WTC11 (cell line): ENCODE measurements at regions not wholly inside any gene's neighbourhood (a gene's known extent, or its start where the extent isn't known, plus 50 kb on each side); places are given as distances from the start of the nearest gene placed in this dataset.

Experiments used
- ATAC-seq: fragments of 200-7000 bp; cut with Tn5 transposase; 2 replicates; pipeline ENCODE4 v1.10.0; 2021; ENCODE audit warnings: mild to moderate bottlenecking, moderate library complexity
- CTCF ChIA-PET: fragments of 300-600 bp; sonication (Branson Sonifier 250); formaldehyde crosslinking; loops from one replicate; lab custom pipeline; 2021; ENCODE audit warnings: antibody characterized with exemption; lab: Charles Lee
- POLR2A ChIA-PET: fragments of 350-600 bp; sonication (Branson Sonifier 250); formaldehyde crosslinking; loops from one replicate; lab custom pipeline; 2021; ENCODE audit warnings: antibody characterized with exemption; lab: Charles Lee
- DNase-seq: peaks from one replicate; pipeline ENCODE4 v3.0.0; 2021; ENCODE audit warnings: low spot score
- H3K27ac Mint-ChIP-seq: 2 replicates; pipeline ENCODE4 v1.8.0; 2021; ENCODE audit warnings: mixed read lengths
- H3K27me3 Mint-ChIP-seq: 2 replicates; pipeline ENCODE4 v1.8.0; 2021; ENCODE audit warnings: low read depth, mild to moderate bottlenecking, moderate library complexity, mixed read lengths
- H3K36me3 Mint-ChIP-seq: 2 replicates; pipeline ENCODE4 v1.8.0; 2021; ENCODE audit warnings: mixed read lengths
- H3K4me1 Mint-ChIP-seq: 2 replicates; pipeline ENCODE4 v1.8.0; 2022; ENCODE audit warnings: mixed read lengths
- H3K4me3 Mint-ChIP-seq: 2 replicates; pipeline ENCODE4 v1.8.0; 2021; ENCODE audit warnings: mild to moderate bottlenecking, moderate library complexity, mixed read lengths
- H3K9me3 Mint-ChIP-seq: 2 replicates; pipeline ENCODE4 v1.8.0; 2021; ENCODE audit warnings: mixed read lengths
- CBFB ChIP-seq: sonication (generic); formaldehyde crosslinking; IDR thresholded peaks from 2 replicates; pipeline ENCODE4 v1.8.1; 2022; ENCODE audit warnings: mild to moderate bottlenecking, low read depth, missing genetic modification reagents
- E2F4 ChIP-seq: sonication (generic); formaldehyde crosslinking; IDR thresholded peaks from 2 replicates; pipeline ENCODE4 v1.8.1; 2022; ENCODE audit warnings: low read depth, mild to moderate bottlenecking, moderate library complexity, missing genetic modification reagents, borderline replicate concordance
- E2F5 ChIP-seq: sonication (generic); formaldehyde crosslinking; IDR thresholded peaks from 2 replicates; pipeline ENCODE4 v1.8.1; 2022; ENCODE audit warnings: mild to moderate bottlenecking, moderate library complexity, missing genetic modification reagents
- ELF4 ChIP-seq: sonication (generic); formaldehyde crosslinking; IDR thresholded peaks from 2 replicates; pipeline ENCODE4 v1.8.1; 2022; ENCODE audit warnings: low read depth, mild to moderate bottlenecking, moderate library complexity, missing genetic modification reagents
- FOXJ3 ChIP-seq: sonication (generic); formaldehyde crosslinking; IDR thresholded peaks from 2 replicates; pipeline ENCODE4 v1.9.0; 2021; ENCODE audit warnings: missing genetic modification reagents, mild to moderate bottlenecking, borderline replicate concordance
- IRF1 ChIP-seq: sonication (generic); formaldehyde crosslinking; IDR thresholded peaks from 2 replicates; pipeline ENCODE4 v1.8.0; 2023; ENCODE audit warnings: missing genetic modification reagents
- NR3C1 ChIP-seq: sonication (generic); formaldehyde crosslinking; conservative IDR thresholded peaks from 2 replicates; pipeline ENCODE4 v1.8.1; 2023; ENCODE audit warnings: low read depth, mild to moderate bottlenecking, missing genetic modification reagents
- PRRX2 ChIP-seq: fragments of 250-450 bp; sonication (Bioruptor Pico); IDR thresholded peaks from 2 replicates; pipeline ENCODE4 v1.8.0; 2021; ENCODE audit warnings: mild to moderate bottlenecking
- SMAD3 ChIP-seq: sonication (generic); formaldehyde crosslinking; IDR thresholded peaks from 2 replicates; pipeline ENCODE4 v1.8.0; 2022; ENCODE audit warnings: missing genetic modification reagents, mild to moderate bottlenecking, borderline replicate concordance
- ZNF121 ChIP-seq: sonication (generic); formaldehyde crosslinking; IDR thresholded peaks from 2 replicates; pipeline ENCODE4 v1.8.0; 2023; ENCODE audit warnings: missing genetic modification reagents
- ZNF281 ChIP-seq: sonication (generic); formaldehyde crosslinking; IDR thresholded peaks from 2 replicates; pipeline ENCODE4 v1.8.0; 2023; ENCODE audit warnings: mild to moderate bottlenecking, missing genetic modification reagents
- ZNF317 ChIP-seq: sonication (generic); formaldehyde crosslinking; IDR thresholded peaks from 2 replicates; pipeline ENCODE4 v1.8.1; 2023; ENCODE audit warnings: low read depth, mild to moderate bottlenecking, moderate library complexity, missing genetic modification reagents, borderline replicate concordance
- ZNF425 ChIP-seq: fragments of 250-450 bp; sonication (Bioruptor Pico); conservative IDR thresholded peaks from 2 replicates; pipeline ENCODE4 v1.9.0; 2021; ENCODE audit warnings: mild to moderate bottlenecking
- ZNF532 ChIP-seq: fragments of 250-450 bp; sonication (Bioruptor Pico); IDR thresholded peaks from 2 replicates; pipeline ENCODE4 v1.9.0; 2021; ENCODE audit warnings: mild to moderate bottlenecking, borderline replicate concordance
- ZNF671 ChIP-seq: fragments of 250-450 bp; sonication (Bioruptor Pico); IDR thresholded peaks from 2 replicates; pipeline ENCODE4 v1.8.0; 2021; ENCODE audit warnings: mild to moderate bottlenecking
- ZSCAN18 ChIP-seq: fragments of 250-450 bp; sonication (Bioruptor Pico); IDR thresholded peaks from 2 replicates; pipeline ENCODE4 v2.1.2; 2022; ENCODE audit warnings: mild to moderate bottlenecking, moderate library complexity

GRCh38 chr4:182074810-182075209 lies 168.4 kb upstream of the TENM3 start:
- ATAC-seq = no peak
- no peak overlapping the region for H3K4me3 Mint-ChIP-seq

More at GRCh38 chr4:182074810-182075209, 168.4 kb upstream of the TENM3 start:
- ChIA-PET POLR2A (interaction anchor here (0.7 kb wide), 1 partner anchor 12 kb away, joined by 3 read pairs; no protein-coding TSS in a partner anchor), CTCF (no interaction called here)
- H3K9me3 Mint-ChIP-seq = peaks cover 30% of the 10 kb centered on the region
- H3K27ac Mint-ChIP-seq = no peak overlapping the region
- peaks cover 7% of the 10 kb centered on the region for H3K4me1 Mint-ChIP-seq
- TF ChIP-seq ELF4 (CRISPR knock-in tag) (no peak), E2F4 (CRISPR knock-in tag) (no peak), E2F5 (CRISPR knock-in tag) (no peak), CBFB (CRISPR knock-in tag) (no peak), ZNF425 (CRISPR knock-in tag) (no peak), ZNF281 (CRISPR knock-in tag) (no peak), NR3C1 (CRISPR knock-in tag) (no peak), ZSCAN18 (no peak), ZNF532 (CRISPR knock-in tag) (no peak), SMAD3 (no peak), FOXJ3 (CRISPR knock-in tag) (no peak), ZNF671 (CRISPR knock-in tag) (no peak), PRRX2 (CRISPR knock-in tag) (no peak), IRF1 (CRISPR knock-in tag) (no peak), ZNF121 (no peak), ZNF317 (CRISPR knock-in tag) (no peak)
- H3K36me3 Mint-ChIP-seq = peaks cover 22% of the 10 kb centered on the region
- no peaks in the 10 kb centered on the region for H3K27me3 Mint-ChIP-seq
- no peak for DNase-seq
